ES-I3 (cell line): ENCODE measurements at regions not wholly inside any gene's neighbourhood (a gene's known extent, or its start where the extent isn't known, plus 50 kb on each side); places are given as distances from the start of the nearest gene placed in this dataset.

Experiments
- H3K36me3 ChIP-seq: 2 replicates; pipeline ENCODE4 v1.6.1; 2013; ENCODE audit warnings: mild to moderate bottlenecking, low read length, control low read depth, moderate library complexity; ENCODE audit not compliant: insufficient read depth
- H3K4me1 ChIP-seq: 2 replicates; pipeline ENCODE4 v1.6.1; 2013; ENCODE audit warnings: mild to moderate bottlenecking, control low read depth, low read length; ENCODE audit not compliant: insufficient read depth
- H3K9ac ChIP-seq: 2 replicates; pipeline ENCODE4 v1.6.1; 2013; ENCODE audit warnings: low read depth, mild to moderate bottlenecking, low read length, moderate library complexity
- H3K9me3 ChIP-seq: 2 replicates; pipeline ENCODE4 v1.6.1; 2013; ENCODE audit warnings: mild to moderate bottlenecking, low read length, moderate library complexity; ENCODE audit not compliant: control insufficient read depth, insufficient read depth

- H3K4me1 ChIP-seq, result peaks cover 3% of the 10 kb centered on the region; the same call in 1 of the 2 replicates
- H3K9me3 ChIP-seq, result no peaks in the 10 kb centered on the region
- no peaks in the 10 kb centered on the region for H3K36me3 ChIP-seq
- H3K9ac ChIP-seq, result no peak overlapping the region
These were observed 375.6 kb downstream of the PDGFC start for GRCh38 chr4:156596026-156596425.

- H3K36me3 ChIP-seq, result no peaks in the 10 kb centered on the region
- H3K4me1 ChIP-seq, result peaks cover 3% of the 10 kb centered on the region; the same call in 1 of the 2 replicates
- H3K9me3 ChIP-seq, result no peaks in the 10 kb centered on the region
- H3K9ac ChIP-seq, result no peak overlapping the region
These were observed 376.6 kb downstream of the PDGFC start for GRCh38 chr4:156595041-156595440.

GRCh38 chr4:156594624-156595023, 377.0 kb downstream of the PDGFC start:
- H3K9me3 ChIP-seq, result no peaks in the 10 kb centered on the region
- peaks cover 3% of the 10 kb centered on the region; the same call in 1 of the 2 replicates for H3K4me1 ChIP-seq
- H3K36me3 ChIP-seq, result no peaks in the 10 kb centered on the region
- H3K9ac ChIP-seq, result no peak overlapping the region

- H3K9ac ChIP-seq, result no peak overlapping the region
- H3K4me1 ChIP-seq, result peaks cover 3% of the 10 kb centered on the region; the same call in 1 of the 2 replicates
- no peaks in the 10 kb centered on the region for H3K9me3 ChIP-seq
- no peaks in the 10 kb centered on the region for H3K36me3 ChIP-seq
These were observed 378.1 kb downstream of the PDGFC start for GRCh38 chr4:156593464-156593863.

- Histone ChIP-seq H3K36me3 (no peaks in the 10 kb centered on the region), H3K9me3 (no peaks in the 10 kb centered on the region), H3K4me1 (no peaks in the 10 kb centered on the region), H3K9ac (no peak overlapping the region)
These were observed 379.9 kb downstream of the PDGFC start for GRCh38 chr4:156591679-156592078.

- Histone ChIP-seq H3K36me3 (no peaks in the 10 kb centered on the region), H3K4me1 (no peaks in the 10 kb centered on the region), H3K9me3 (no peaks in the 10 kb centered on the region), H3K9ac (no peak overlapping the region)
These were observed 387.5 kb downstream of the PDGFC start for GRCh38 chr4:156584100-156584499.

GRCh38 chr4:156583265-156583664, 388.3 kb downstream of the PDGFC start:
- no peaks in the 10 kb centered on the region for H3K4me1 ChIP-seq
- H3K36me3 ChIP-seq, result no peaks in the 10 kb centered on the region
- H3K9me3 ChIP-seq, result no peaks in the 10 kb centered on the region
- H3K9ac ChIP-seq, result no peak overlapping the region

- H3K36me3 ChIP-seq, result no peaks in the 10 kb centered on the region
- no peaks in the 10 kb centered on the region for H3K4me1 ChIP-seq
- no peaks in the 10 kb centered on the region for H3K9me3 ChIP-seq
- no peak overlapping the region for H3K9ac ChIP-seq
These were observed 390.1 kb downstream of the PDGFC start for GRCh38 chr4:156581282-156582063.

GRCh38 chr4:156578713-156579112, 392.9 kb downstream of the PDGFC start:
- Histone ChIP-seq H3K36me3 (no peaks in the 10 kb centered on the region), H3K4me1 (no peaks in the 10 kb centered on the region), H3K9me3 (no peaks in the 10 kb centered on the region), H3K9ac (no peak overlapping the region)

- no peaks in the 10 kb centered on the region for H3K4me1 ChIP-seq
- no peaks in the 10 kb centered on the region for H3K36me3 ChIP-seq
- H3K9ac ChIP-seq, result no peak overlapping the region
- H3K9me3 ChIP-seq, result no peaks in the 10 kb centered on the region
These were observed 393.6 kb downstream of the PDGFC start for GRCh38 chr4:156578005-156578404.

GRCh38 chr4:156576946-156577345, 394.7 kb downstream of the PDGFC start:
- no peaks in the 10 kb centered on the region for H3K36me3 ChIP-seq
- H3K9ac ChIP-seq, result no peak overlapping the region
- H3K4me1 ChIP-seq, result no peaks in the 10 kb centered on the region
- no peaks in the 10 kb centered on the region for H3K9me3 ChIP-seq

GRCh38 chr4:156575430-156576073, 396.0 kb downstream of the PDGFC start:
- H3K9ac ChIP-seq, result no peak overlapping the region
- H3K4me1 ChIP-seq, result no peaks in the 10 kb centered on the region
- no peaks in the 10 kb centered on the region for H3K9me3 ChIP-seq

GRCh38 chr4:156571146-156571545, 400.5 kb downstream of the PDGFC start:
- Histone ChIP-seq H3K4me1 (peaks cover 12% of the 10 kb centered on the region; the same call in 1 of the 2 replicates), H3K9ac (no peak overlapping the region), H3K9me3 (no peaks in the 10 kb centered on the region), H3K36me3 (no peaks in the 10 kb centered on the region)

More at GRCh38 chr4:156575430-156576073, 396.0 kb downstream of the PDGFC start:
- H3K36me3 ChIP-seq, result no peaks in the 10 kb centered on the region

GRCh38 chr4:156569535-156569934, 402.1 kb downstream of the PDGFC start:
- no peaks in the 10 kb centered on the region for H3K36me3 ChIP-seq
- no peaks in the 10 kb centered on the region for H3K9me3 ChIP-seq
- H3K4me1 ChIP-seq, result peaks cover 12% of the 10 kb centered on the region; the same call in 1 of the 2 replicates
- H3K9ac ChIP-seq, result no peak overlapping the region

GRCh38 chr4:156568484-156568883, 403.1 kb downstream of the PDGFC start:
- Histone ChIP-seq H3K9me3 (no peaks in the 10 kb centered on the region), H3K4me1 (peaks cover 12% of the 10 kb centered on the region; the same call in 1 of the 2 replicates), H3K36me3 (no peaks in the 10 kb centered on the region), H3K9ac (no peak overlapping the region)
